Activated B cell treated with CpG ODN at 0.5 μM for 24 hours (primary cell): ENCODE measurements at regions not wholly inside any gene's neighbourhood (a gene's known extent, or its start where the extent isn't known, plus 50 kb on each side); places are given as distances from the start of the nearest gene placed in this dataset.
A peak's percentile ranks its signal among the peaks of the same experiment; 100 is the strongest.

Experiments
- ATAC-seq: fragments of 200-7000 bp; cut with Tn5 transposase; one replicate; pipeline ENCODE4 v1.10.0; 2021; ENCODE audit warnings: low read depth, mild to moderate bottlenecking, moderate library complexity
- CTCF ChIA-PET: fragments of 350-600 bp; sonication (Branson Sonifier 250); formaldehyde crosslinking; loops from one replicate; lab custom pipeline; 2021; ENCODE audit warnings: antibody characterized with exemption; lab: Charles Lee
- POLR2A ChIA-PET: fragments of 350-600 bp; sonication (Branson Sonifier 250); formaldehyde crosslinking; loops from one replicate; lab custom pipeline; 2021; ENCODE audit warnings: antibody characterized with exemption; lab: Charles Lee
- DNase-seq: peaks from one replicate; pipeline ENCODE4 v3.0.0; 2022
- H3K27ac Mint-ChIP-seq: one replicate; pipeline ENCODE4 v1.8.0; 2020; ENCODE audit warnings: mixed read lengths
- H3K27me3 Mint-ChIP-seq: one replicate; pipeline ENCODE4 v1.8.0; 2021; ENCODE audit warnings: mixed read lengths
- H3K36me3 Mint-ChIP-seq: one replicate; pipeline ENCODE4 v1.8.0; 2021; ENCODE audit warnings: low read depth, mixed read lengths
- H3K4me1 Mint-ChIP-seq: one replicate; pipeline ENCODE4 v1.8.0; 2021; ENCODE audit warnings: mixed read lengths
- H3K4me3 Mint-ChIP-seq: one replicate; pipeline ENCODE4 v1.8.0; 2020; ENCODE audit warnings: mild to moderate bottlenecking, mixed read lengths
- H3K9me3 Mint-ChIP-seq: one replicate; pipeline ENCODE4 v1.8.0; 2020; ENCODE audit warnings: mixed read lengths
- intact Hi-C: fragments of 100-400 bp; cut with micrococcal nuclease; formaldehyde crosslinking; loops from one replicate; pipeline ENCODE4 v1.15.1; 2024
- TF ChIP-seq, protein P1 (sequence below): fragments of 200-600 bp; IDR thresholded peaks from one replicate; pipeline ENCODE4 v1.8.0; 2022; ENCODE audit warnings: antibody characterized with exemption, mild to moderate bottlenecking

DNA sequence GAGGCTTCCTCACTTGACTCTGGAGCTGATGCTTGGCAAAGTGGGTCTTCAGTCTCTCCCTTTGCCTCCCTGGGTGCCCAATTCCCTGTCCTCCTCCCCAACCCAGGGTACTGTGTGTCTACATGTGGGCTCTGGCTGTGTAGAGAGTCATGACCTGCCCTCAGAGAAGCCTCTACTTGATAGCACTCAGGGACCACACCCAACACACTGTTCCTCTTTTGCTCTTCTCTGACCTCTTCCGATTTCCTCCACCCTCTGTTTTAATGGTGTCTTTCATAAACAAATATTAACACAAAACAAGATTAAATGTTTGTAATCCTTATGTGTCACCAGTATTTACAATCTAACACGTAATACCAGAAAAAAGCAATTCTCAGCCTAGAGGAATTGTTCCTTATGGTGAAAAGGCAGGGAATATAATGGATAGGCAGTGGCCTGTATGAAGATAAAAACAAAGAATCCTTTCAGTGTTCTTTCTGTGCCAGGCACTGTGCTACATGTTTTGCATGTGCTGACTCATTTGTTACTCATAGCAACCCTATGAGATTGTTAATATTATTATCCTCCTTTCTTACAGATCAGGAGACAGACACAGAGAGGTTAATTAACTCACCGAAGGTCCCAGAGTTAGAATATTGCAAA is 58.2 kb downstream of the HSD3B1 start:
- POLR2A ChIA-PET: no interaction called here
- Mint-ChIP-seq H3K36me3 (no peaks in the 10 kb centered on the region), H3K4me3 (peak overlapping the region; percentile 36), H3K4me1 (peaks cover 31% of the 10 kb centered on the region), H3K27me3 (peaks cover 3% of the 10 kb centered on the region), H3K27ac (peak overlapping the region; percentile 62), H3K9me3 (no peaks in the 10 kb centered on the region)
- intact Hi-C loops: no loop called here
- ATAC-seq (peak; percentile 74), DNase-seq (no peak)
- TF ChIP-seq, protein P1, sequence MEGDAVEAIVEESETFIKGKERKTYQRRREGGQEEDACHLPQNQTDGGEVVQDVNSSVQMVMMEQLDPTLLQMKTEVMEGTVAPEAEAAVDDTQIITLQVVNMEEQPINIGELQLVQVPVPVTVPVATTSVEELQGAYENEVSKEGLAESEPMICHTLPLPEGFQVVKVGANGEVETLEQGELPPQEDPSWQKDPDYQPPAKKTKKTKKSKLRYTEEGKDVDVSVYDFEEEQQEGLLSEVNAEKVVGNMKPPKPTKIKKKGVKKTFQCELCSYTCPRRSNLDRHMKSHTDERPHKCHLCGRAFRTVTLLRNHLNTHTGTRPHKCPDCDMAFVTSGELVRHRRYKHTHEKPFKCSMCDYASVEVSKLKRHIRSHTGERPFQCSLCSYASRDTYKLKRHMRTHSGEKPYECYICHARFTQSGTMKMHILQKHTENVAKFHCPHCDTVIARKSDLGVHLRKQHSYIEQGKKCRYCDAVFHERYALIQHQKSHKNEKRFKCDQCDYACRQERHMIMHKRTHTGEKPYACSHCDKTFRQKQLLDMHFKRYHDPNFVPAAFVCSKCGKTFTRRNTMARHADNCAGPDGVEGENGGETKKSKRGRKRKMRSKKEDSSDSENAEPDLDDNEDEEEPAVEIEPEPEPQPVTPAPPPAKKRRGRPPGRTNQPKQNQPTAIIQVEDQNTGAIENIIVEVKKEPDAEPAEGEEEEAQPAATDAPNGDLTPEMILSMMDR: no peak
- CTCF ChIA-PET: no interaction called here

DNA sequence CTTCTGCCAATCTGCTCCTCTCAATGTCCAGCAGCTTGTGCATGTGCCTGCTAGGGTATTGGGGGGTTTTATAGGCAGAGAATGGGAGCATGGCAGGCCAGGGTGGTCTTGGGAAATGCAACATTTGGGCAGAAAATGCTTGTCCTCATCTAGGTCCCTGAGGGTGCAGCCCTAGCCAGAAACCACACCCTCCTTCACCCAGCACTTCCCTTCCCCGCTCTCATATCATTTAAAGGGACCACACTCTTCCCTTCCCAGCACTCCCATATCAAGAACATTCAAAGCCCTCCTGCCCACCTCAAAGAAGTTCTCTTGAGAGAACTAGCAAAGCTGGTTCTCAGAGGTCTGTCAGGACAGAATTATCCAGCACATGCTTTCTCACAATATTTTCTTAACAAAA is 62.1 kb downstream of the HSD3B1 start:
- intact Hi-C loops: no loop called here
- H3K4me1 Mint-ChIP-seq: peaks cover 29% of the 10 kb centered on the region
- H3K36me3 Mint-ChIP-seq: no peaks in the 10 kb centered on the region
- peaks cover 3% of the 10 kb centered on the region for H3K27me3 Mint-ChIP-seq
- ATAC-seq (no peak), DNase-seq (no peak)
- H3K4me3 Mint-ChIP-seq: no peak overlapping the region
- ChIA-PET POLR2A (no interaction called here), CTCF (no interaction called here)
- H3K27ac Mint-ChIP-seq: no peak overlapping the region
- TF ChIP-seq, protein P1: no peak
- no peaks in the 10 kb centered on the region for H3K9me3 Mint-ChIP-seq
